ENCODE measurements at regions not wholly inside any gene's neighbourhood (a gene's known extent, or its start where the extent isn't known, plus 50 kb on each side); places are given as distances from the start of the nearest gene placed in this dataset.
"Not testable (repeated sequence)": the region's sequence is repeated elsewhere in the genome, so short reads cannot be mapped to it uniquely, and the experiment has no call there.

DNA sequence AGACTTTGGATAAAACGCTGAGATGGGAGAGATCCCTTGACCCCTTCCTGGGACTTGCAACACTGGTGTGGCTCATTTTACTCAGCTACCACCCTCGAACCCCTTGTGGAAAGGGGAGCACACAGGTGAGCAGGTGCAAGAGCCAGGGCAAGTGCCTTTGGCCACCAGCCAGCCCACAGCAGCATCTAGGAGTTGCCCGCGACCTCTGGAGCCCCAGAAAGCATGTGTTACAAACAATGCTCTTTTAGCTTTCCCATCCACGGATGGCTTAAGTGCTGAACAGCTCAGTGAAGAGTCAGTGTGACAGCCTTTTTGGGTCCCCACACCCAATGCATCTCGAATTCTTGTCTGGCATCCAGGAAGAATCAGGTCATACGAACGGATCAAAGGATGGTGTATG lies 197.8 kb downstream of the MEMO1 start:
- peaks cover 20% of the 10 kb centered on the region for H3K4me1 Mint-ChIP-seq
- H3K36me3 Mint-ChIP-seq (ENCODE audit: low read depth), result no peaks in the 10 kb centered on the region
- TF ChIP-seq CTCF (IDR thresholded peaks at IDR 0.05; ENCODE audit: unreplicated experiment in 3 of 3), result no peak
- no peaks in the 10 kb centered on the region for H3K27me3 Mint-ChIP-seq (ENCODE audit: low read depth)
- no peak overlapping the region for H3K4me3 Mint-ChIP-seq
- H3K9me3 Mint-ChIP-seq, result peaks cover under 1% of the 10 kb centered on the region
- no peak overlapping the region for H3K27ac Mint-ChIP-seq

DNA sequence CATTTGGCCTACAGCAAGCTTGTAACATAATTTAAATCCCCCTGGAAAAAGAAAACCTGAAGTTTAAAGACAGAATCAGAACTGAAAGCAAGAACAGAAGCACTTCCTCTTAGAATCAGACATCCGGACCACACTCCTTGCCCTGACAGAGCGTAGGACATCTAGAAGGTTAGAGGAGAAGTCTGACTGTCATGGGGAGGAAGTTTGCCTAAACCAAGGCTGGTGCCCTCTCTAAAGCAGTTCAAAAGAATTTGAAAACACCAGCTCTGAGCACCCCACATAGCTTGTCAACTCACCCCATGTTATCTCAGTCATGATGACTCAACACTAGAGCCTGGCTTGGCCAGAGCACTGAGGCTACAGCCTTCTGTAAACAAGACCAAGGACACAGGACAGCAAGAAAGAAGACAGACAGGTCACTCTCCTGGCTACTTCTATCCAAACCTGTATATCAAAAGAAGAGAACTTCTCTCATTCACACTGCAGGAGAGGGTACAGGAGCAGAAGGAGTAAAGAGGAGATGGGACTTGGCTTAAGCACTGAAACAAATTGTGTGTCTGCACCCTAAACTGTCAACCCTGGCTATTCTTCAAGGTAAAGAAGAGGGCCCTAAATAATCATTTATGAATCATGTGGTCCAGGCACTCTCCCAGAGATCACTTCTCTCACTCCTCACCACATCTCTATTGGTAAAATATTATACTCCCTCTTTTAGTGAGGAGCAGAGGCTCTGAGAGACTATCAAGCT lies 198.6 kb downstream of the MEMO1 start:
- TF ChIP-seq CTCF (IDR thresholded peaks at IDR 0.05; ENCODE audit: unreplicated experiment in 3 of 3), result no peak
- H3K4me1 Mint-ChIP-seq, result peaks cover 20% of the 10 kb centered on the region
- H3K4me3 Mint-ChIP-seq, result no peak overlapping the region

GRCh38 chr2:31811482-31811881 lies 199.3 kb downstream of the MEMO1 start:
- no peaks in the 10 kb centered on the region for H3K9me3 Mint-ChIP-seq
- no peak overlapping the region for H3K4me3 Mint-ChIP-seq
- no peak for TF ChIP-seq CTCF (IDR thresholded peaks at IDR 0.05; ENCODE audit: unreplicated experiment in 3 of 3)
- H3K27me3 Mint-ChIP-seq (ENCODE audit: low read depth), result no peaks in the 10 kb centered on the region
- peaks cover 20% of the 10 kb centered on the region for H3K4me1 Mint-ChIP-seq
- no peak overlapping the region for H3K27ac Mint-ChIP-seq
- no peaks in the 10 kb centered on the region for H3K36me3 Mint-ChIP-seq (ENCODE audit: low read depth)

More for the DNA sequence above, 198.6 kb downstream of the MEMO1 start:
- Mint-ChIP-seq H3K9me3 (no peaks in the 10 kb centered on the region), H3K27ac (no peak overlapping the region), H3K36me3 (ENCODE audit: low read depth) (no peaks in the 10 kb centered on the region), H3K27me3 (ENCODE audit: low read depth) (no peaks in the 10 kb centered on the region)

GRCh38 chr2:31810200-31810917 lies 200.4 kb downstream of the MEMO1 start:
- H3K9me3 Mint-ChIP-seq, result no peaks in the 10 kb centered on the region
- H3K4me1 Mint-ChIP-seq, result peaks cover 20% of the 10 kb centered on the region
- peak overlapping the region in 2 of 3 experiments; percentile 50 to 70 for H3K27ac Mint-ChIP-seq
- no peak overlapping the region for H3K4me3 Mint-ChIP-seq
- H3K27me3 Mint-ChIP-seq (ENCODE audit: low read depth), result no peaks in the 10 kb centered on the region
- TF ChIP-seq CTCF (IDR thresholded peaks at IDR 0.05; ENCODE audit: unreplicated experiment in 3 of 3), result no peak
- no peaks in the 10 kb centered on the region for H3K36me3 Mint-ChIP-seq (ENCODE audit: low read depth)

GRCh38 chr2:31805688-31806087 lies 205.1 kb downstream of the MEMO1 start:
- no peak for TF ChIP-seq CTCF (IDR thresholded peaks at IDR 0.05; ENCODE audit: unreplicated experiment in 3 of 3)
- peaks cover 5% of the 10 kb centered on the region for H3K9me3 Mint-ChIP-seq
- no peaks in the 10 kb centered on the region for H3K27me3 Mint-ChIP-seq (ENCODE audit: low read depth)
- peaks cover 10% of the 10 kb centered on the region for H3K4me1 Mint-ChIP-seq
- H3K4me3 Mint-ChIP-seq, result no peak overlapping the region
- no peaks in the 10 kb centered on the region for H3K36me3 Mint-ChIP-seq (ENCODE audit: low read depth)
- no peak overlapping the region for H3K27ac Mint-ChIP-seq

DNA sequence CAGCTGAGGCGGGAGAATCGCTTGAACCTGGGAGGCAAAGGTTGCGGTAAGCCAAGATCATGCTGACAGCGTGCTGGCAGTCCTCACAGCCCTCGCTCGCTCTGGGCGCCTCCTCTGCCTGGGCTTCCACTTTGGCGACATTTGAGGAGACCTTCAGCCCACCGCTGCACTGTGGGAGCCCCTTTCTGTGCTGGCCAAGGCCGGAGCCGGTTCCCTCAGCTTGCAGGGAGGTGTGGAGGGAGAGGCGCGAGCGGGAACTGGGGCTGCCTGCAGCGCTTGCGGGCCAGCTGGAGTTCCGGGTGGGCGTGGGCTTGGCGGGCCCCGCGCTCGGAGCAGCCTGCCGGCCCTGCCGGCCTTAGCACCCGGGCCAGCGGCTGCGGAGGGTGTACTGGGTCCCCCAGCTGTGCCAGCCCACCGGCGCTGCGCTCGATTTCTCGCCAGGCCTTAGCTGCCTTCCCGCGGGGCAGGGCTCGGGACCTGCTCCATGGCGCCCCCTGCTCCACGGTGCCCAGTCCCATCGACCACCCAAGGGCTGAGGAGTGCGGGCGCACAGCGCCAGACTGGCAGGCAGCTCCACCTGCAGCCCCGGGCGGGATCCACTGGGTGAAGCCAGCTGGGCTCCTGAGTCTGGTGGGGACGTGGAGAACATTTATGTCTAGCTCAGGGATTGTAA lies 207.2 kb downstream of the MEMO1 start:
- H3K27me3 Mint-ChIP-seq (ENCODE audit: low read depth); H3K4me3 Mint-ChIP-seq; H3K4me1 Mint-ChIP-seq; H3K36me3 Mint-ChIP-seq (ENCODE audit: low read depth); H3K27ac Mint-ChIP-seq; H3K9me3 Mint-ChIP-seq: not testable (repeated sequence)
